Mesendoderm (in vitro differentiated cells): ENCODE measurements at regions not wholly inside any gene's neighbourhood (a gene's known extent, or its start where the extent isn't known, plus 50 kb on each side); places are given as distances from the start of the nearest gene placed in this dataset.

Experiments
- DNase-seq: peaks from one replicate; pipeline ENCODE4 v3.0.0; 2013
- H2AK5ac ChIP-seq: 2 replicates; pipeline ENCODE4 v1.6.1; 2013; ENCODE audit warnings: low read length, inconsistent platforms
- H2BK120ac ChIP-seq: 2 replicates; pipeline ENCODE4 v1.6.1; 2013; ENCODE audit warnings: low read depth, mild to moderate bottlenecking, low read length, moderate library complexity, mixed read lengths
- H2BK15ac ChIP-seq: replicated peaks from 2 replicates; pipeline ENCODE4 v1.6.1; 2013; ENCODE audit warnings: low read depth, mild to moderate bottlenecking, moderate library complexity
- H2BK5ac ChIP-seq: 2 replicates; pipeline ENCODE4 v1.6.1; 2013; ENCODE audit warnings: low read length, inconsistent platforms
- H3K18ac ChIP-seq: 2 replicates; pipeline ENCODE4 v1.6.1; 2013; ENCODE audit warnings: mild to moderate bottlenecking, low read length, mixed read lengths
- H3K23ac ChIP-seq: one replicate; pipeline ENCODE4 v1.6.1; 2013; ENCODE audit warnings: low read length
- H3K27ac ChIP-seq: 2 replicates; pipeline ENCODE4 v1.5.1; 2013; ENCODE audit warnings: low read depth, mild to moderate bottlenecking, inconsistent platforms, low read length, moderate library complexity
- H3K27me3 ChIP-seq: 2 replicates; pipeline ENCODE4 v1.6.1; 2013; ENCODE audit warnings: low read length, control low read depth, mild to moderate bottlenecking, inconsistent platforms; ENCODE audit not compliant: insufficient read depth, poor library complexity
- H3K36me3 ChIP-seq: 2 replicates; pipeline ENCODE4 v1.6.1; 2013; ENCODE audit warnings: low read length, inconsistent platforms; ENCODE audit not compliant: control insufficient read depth, insufficient read depth
- H3K4ac ChIP-seq: one replicate; pipeline ENCODE4 v1.6.1; 2013; ENCODE audit warnings: low read depth, mild to moderate bottlenecking, low read length, moderate library complexity
- H3K4me1 ChIP-seq: 2 replicates; pipeline ENCODE4 v1.6.1; 2013; ENCODE audit warnings: low read depth, low read length, inconsistent platforms; ENCODE audit not compliant: control insufficient read depth
- H3K4me2 ChIP-seq: 2 replicates; pipeline ENCODE4 v1.6.1; 2013; ENCODE audit warnings: low read length
- H3K4me3 ChIP-seq: 2 replicates; pipeline ENCODE4 v1.5.1; 2013; ENCODE audit warnings: mild to moderate bottlenecking, low read length
- H3K56ac ChIP-seq: one replicate; pipeline ENCODE4 v1.6.1; 2013; ENCODE audit warnings: low read length
- H3K79me1 ChIP-seq: 2 replicates; pipeline ENCODE4 v1.6.1; 2013; ENCODE audit warnings: low read length, inconsistent platforms
- H3K79me2 ChIP-seq: 2 replicates; pipeline ENCODE4 v1.6.1; 2013; ENCODE audit warnings: mild to moderate bottlenecking, low read length; ENCODE audit not compliant: control insufficient read depth, insufficient read depth
- H3K9ac ChIP-seq: 2 replicates; pipeline ENCODE4 v1.6.1; 2013; ENCODE audit warnings: low read length, inconsistent platforms
- H4K5ac ChIP-seq: one replicate; pipeline ENCODE4 v1.6.1; 2013; ENCODE audit warnings: low read length
- H4K8ac ChIP-seq: one replicate; pipeline ENCODE4 v1.6.1; 2013; ENCODE audit warnings: low read depth, mild to moderate bottlenecking, control low read depth, low read length, moderate library complexity
- WGBS: extraction: QIAGEN DNeasy Blood & Tissue Kit; methylation state at CpG from one replicate; pipeline ENCODE4 v1.1.7; 2013; ENCODE audit warnings: low lambda C conversion rate, missing lambda C conversion rate; ENCODE audit not compliant: insufficient coverage; ENCODE audit errors: extremely low coverage; 5-methylcytosine and 5-hydroxymethylcytosine counted together

DNA sequence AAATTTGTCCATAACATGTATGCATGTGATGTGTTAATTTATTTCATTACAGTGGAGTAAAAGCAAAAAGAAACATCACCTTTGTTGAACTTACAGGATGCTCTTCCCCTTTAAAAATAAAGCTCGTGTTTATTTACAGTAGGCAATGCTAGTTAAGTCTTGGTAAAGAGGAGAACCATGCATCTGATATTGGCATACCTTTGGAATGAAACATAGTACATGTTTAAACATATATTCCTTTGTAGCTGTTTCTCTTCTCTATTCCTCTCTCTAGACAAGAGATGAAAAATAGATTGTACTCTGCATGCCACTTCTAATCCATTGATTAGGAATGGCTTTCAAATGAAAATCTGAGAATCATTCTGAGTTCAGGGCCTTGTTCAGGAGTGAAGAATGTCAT is 374.9 kb upstream of the CNTN4 start:
- no peak overlapping the region for H3K27ac ChIP-seq
- H3K4me1 ChIP-seq: no peaks in the 10 kb centered on the region
- H3K18ac ChIP-seq: no peak overlapping the region
- no peak overlapping the region for H3K56ac ChIP-seq
- H4K5ac ChIP-seq: no peak overlapping the region
- no peak overlapping the region for H3K4me2 ChIP-seq
- no peak for DNase-seq
- no peak overlapping the region for H2BK5ac ChIP-seq
- H3K23ac ChIP-seq: no peak overlapping the region
- no peaks in the 10 kb centered on the region for H3K79me2 ChIP-seq
- no peak overlapping the region for H3K4ac ChIP-seq
- no CpG with 5 or more reads among the region's 1 CpG for WGBS
- no peaks in the 10 kb centered on the region for H3K79me1 ChIP-seq
- H4K8ac ChIP-seq: no peak overlapping the region
- no peak overlapping the region for H2BK120ac ChIP-seq
- no peak overlapping the region for H2BK15ac ChIP-seq
- no peak overlapping the region for H3K9ac ChIP-seq
- no peak overlapping the region for H2AK5ac ChIP-seq
- no peak overlapping the region for H3K4me3 ChIP-seq
- H3K36me3 ChIP-seq: no peaks in the 10 kb centered on the region
- H3K27me3 ChIP-seq: no peaks in the 10 kb centered on the region

DNA sequence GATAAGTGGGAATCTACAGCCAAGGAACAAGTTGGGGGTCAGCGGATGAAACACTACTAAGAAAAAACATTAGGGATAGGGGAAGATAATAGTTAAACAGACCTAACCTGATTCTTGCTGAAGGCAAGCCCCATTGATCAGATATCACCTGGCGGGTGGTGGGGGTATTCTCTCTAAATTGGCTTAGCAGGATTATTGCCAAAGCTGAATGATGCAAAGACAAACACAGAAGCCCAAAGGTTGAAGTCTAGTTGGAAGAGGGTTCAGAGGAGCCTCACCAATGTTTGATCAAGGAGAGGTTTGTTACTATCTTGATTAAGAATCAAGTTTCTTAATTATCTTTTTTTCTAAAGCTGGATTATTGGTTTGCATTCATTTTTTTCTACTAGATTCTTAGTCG is 371.9 kb upstream of the CNTN4 start:
- no peak overlapping the region for H3K23ac ChIP-seq
- H3K4me1 ChIP-seq: no peaks in the 10 kb centered on the region
- no peak overlapping the region for H2BK5ac ChIP-seq
- no CpG with 5 or more reads among the region's 3 CpGs for WGBS
- H3K27ac ChIP-seq: no peak overlapping the region
- no peak overlapping the region for H4K5ac ChIP-seq
- H3K4ac ChIP-seq: no peak overlapping the region
- H4K8ac ChIP-seq: no peak overlapping the region
- no peak overlapping the region for H3K4me3 ChIP-seq
- H3K4me2 ChIP-seq: no peak overlapping the region
- no peaks in the 10 kb centered on the region for H3K27me3 ChIP-seq
- no peaks in the 10 kb centered on the region for H3K79me1 ChIP-seq
- no peak overlapping the region for H3K18ac ChIP-seq
- no peak overlapping the region for H2BK15ac ChIP-seq
- H2AK5ac ChIP-seq: no peak overlapping the region
- no peak overlapping the region for H2BK120ac ChIP-seq
- no peaks in the 10 kb centered on the region for H3K36me3 ChIP-seq
- H3K56ac ChIP-seq: no peak overlapping the region
- no peak for DNase-seq
- H3K79me2 ChIP-seq: no peaks in the 10 kb centered on the region
- H3K9ac ChIP-seq: no peak overlapping the region

DNA sequence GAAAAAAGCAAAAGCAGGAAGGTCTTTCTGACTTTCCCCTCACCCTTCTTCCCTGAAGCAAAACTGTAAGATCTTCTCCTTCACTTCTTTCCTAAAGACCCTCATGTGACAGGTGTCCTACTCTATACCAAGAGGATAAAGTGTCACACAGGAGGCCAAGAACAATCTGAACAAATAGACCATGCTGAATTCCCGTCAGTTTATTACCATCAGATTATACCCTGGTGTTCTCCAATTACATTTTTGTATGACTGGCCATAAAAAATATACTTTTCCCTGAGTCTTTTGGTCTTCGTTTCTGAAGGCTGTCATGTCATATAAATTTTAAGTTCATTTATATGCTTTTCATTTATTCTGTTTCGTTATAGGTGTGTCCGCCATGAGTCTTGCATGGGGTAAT is 371.4 kb upstream of the CNTN4 start:
- Histone ChIP-seq H4K5ac (no peak overlapping the region), H2BK15ac (no peak overlapping the region), H3K4ac (no peak overlapping the region), H2AK5ac (no peak overlapping the region), H3K79me2 (no peaks in the 10 kb centered on the region), H2BK5ac (no peak overlapping the region), H3K4me1 (no peaks in the 10 kb centered on the region), H3K36me3 (no peaks in the 10 kb centered on the region), H3K56ac (no peak overlapping the region), H3K4me3 (no peak overlapping the region), H3K23ac (no peak overlapping the region), H3K4me2 (no peak overlapping the region), H2BK120ac (no peak overlapping the region), H3K27ac (no peak overlapping the region), H3K9ac (no peak overlapping the region), H3K79me1 (no peaks in the 10 kb centered on the region), H4K8ac (no peak overlapping the region), H3K27me3 (no peaks in the 10 kb centered on the region), H3K18ac (no peak overlapping the region)
- DNase-seq: no peak
- WGBS: no CpG with 5 or more reads among the region's 4 CpGs

DNA sequence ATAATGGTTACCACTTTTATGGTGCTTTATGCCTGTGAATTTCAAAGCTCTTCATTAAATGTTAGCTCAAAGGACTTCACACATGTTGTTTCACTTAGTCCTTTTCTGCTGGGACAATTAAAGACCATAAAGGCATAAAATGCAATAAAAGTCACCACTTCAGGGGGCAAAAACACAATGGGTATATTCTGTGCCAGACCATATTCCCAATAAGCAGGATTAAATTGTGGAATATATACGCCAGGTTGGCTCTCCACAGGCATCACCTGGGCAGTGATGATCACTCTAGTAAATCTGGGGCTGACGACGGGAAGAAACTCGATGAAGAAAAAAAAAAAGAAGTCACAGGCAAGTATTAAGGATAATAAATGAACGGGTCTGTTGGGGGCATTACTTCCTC is 370.2 kb upstream of the CNTN4 start:
- Histone ChIP-seq H3K79me1 (no peaks in the 10 kb centered on the region), H4K8ac (no peak overlapping the region), H3K27me3 (no peaks in the 10 kb centered on the region), H2BK120ac (no peak overlapping the region), H3K18ac (no peak overlapping the region), H3K4me3 (no peak overlapping the region), H3K4ac (no peak overlapping the region), H3K23ac (no peak overlapping the region), H3K4me2 (no peak overlapping the region), H3K27ac (no peak overlapping the region), H4K5ac (no peak overlapping the region), H2AK5ac (no peak overlapping the region), H3K79me2 (no peaks in the 10 kb centered on the region), H3K4me1 (no peaks in the 10 kb centered on the region), H2BK15ac (no peak overlapping the region), H3K56ac (no peak overlapping the region), H2BK5ac (no peak overlapping the region), H3K36me3 (no peaks in the 10 kb centered on the region), H3K9ac (no peak overlapping the region)
- no peak for DNase-seq
- WGBS: no CpG with 5 or more reads among the region's 5 CpGs

DNA sequence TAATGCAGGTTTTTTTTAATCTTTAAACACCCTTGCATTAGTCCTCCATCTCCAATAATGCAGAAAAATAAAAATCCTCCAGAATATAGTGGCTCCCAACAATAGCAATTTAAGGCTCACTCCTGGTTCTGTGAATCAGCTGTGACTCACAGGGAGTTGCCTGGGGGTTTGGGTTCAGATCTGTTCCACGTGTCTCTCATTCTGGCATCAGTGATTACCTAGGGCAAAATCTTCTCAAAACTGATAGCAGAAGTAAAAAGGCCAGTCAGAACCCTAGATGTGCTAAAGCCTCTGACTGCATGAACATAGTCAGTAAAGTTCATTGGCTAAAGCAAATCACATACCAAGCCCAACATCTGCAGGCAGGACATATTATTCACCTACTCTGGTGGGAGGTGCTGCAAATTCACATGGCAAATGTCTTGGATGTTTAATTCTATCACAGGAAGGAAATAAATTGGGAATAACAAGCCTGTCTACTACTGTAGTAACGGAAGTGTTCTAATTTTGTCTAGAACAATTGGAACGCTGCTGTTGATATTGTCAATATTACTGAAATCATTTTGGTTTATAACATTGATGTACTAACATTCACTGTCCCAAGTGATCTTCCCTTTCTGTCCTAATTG is 364.1 kb upstream of the CNTN4 start:
- Histone ChIP-seq H2BK120ac (no peak overlapping the region), H3K27ac (no peak overlapping the region), H3K79me2 (no peaks in the 10 kb centered on the region), H3K4ac (no peak overlapping the region), H3K56ac (no peak overlapping the region), H3K4me1 (no peaks in the 10 kb centered on the region), H3K36me3 (no peaks in the 10 kb centered on the region), H3K23ac (no peak overlapping the region), H3K4me2 (no peak overlapping the region), H3K9ac (no peak overlapping the region), H3K4me3 (no peak overlapping the region), H2AK5ac (no peak overlapping the region), H3K79me1 (no peaks in the 10 kb centered on the region), H3K18ac (no peak overlapping the region), H2BK5ac (no peak overlapping the region), H4K8ac (no peak overlapping the region), H2BK15ac (no peak overlapping the region), H4K5ac (no peak overlapping the region), H3K27me3 (no peaks in the 10 kb centered on the region)
- no CpG with 5 or more reads among the region's 3 CpGs for WGBS
- DNase-seq: no peak

DNA sequence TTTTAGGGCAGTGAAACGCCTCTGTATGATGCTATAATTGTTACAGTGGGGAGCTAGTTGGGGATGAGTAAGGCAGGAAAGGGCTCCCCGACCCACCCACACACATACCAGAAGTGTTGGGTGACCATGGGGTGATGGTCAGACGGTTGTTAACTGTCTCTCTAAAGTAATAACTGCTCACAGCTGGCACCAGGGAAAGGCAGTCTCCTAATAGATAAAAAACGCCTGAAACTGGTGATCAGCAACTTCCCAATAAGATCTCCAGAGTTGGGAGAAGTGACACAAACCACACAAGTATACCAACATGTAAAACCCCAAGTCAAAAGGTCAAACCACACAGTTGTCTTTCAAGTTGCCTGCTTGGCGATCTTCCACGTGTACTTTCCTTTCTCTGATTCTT is 346.5 kb upstream of the CNTN4 start:
- H3K4me1 ChIP-seq: no peaks in the 10 kb centered on the region
- H2BK5ac ChIP-seq: no peak overlapping the region
- no peaks in the 10 kb centered on the region for H3K27me3 ChIP-seq
- no peak overlapping the region for H2AK5ac ChIP-seq
- H3K27ac ChIP-seq: no peak overlapping the region
- DNase-seq: no peak
- WGBS: no CpG with 5 or more reads among the region's 6 CpGs
- no peak overlapping the region for H4K5ac ChIP-seq
- no peaks in the 10 kb centered on the region for H3K79me1 ChIP-seq
- no peak overlapping the region for H2BK120ac ChIP-seq
- no peak overlapping the region for H3K23ac ChIP-seq
- H3K56ac ChIP-seq: no peak overlapping the region
- H3K4me2 ChIP-seq: no peak overlapping the region
- H3K4me3 ChIP-seq: no peak overlapping the region
- H2BK15ac ChIP-seq: no peak overlapping the region
- no peak overlapping the region for H3K4ac ChIP-seq
- H3K9ac ChIP-seq: no peak overlapping the region
- H4K8ac ChIP-seq: no peak overlapping the region
- no peak overlapping the region for H3K18ac ChIP-seq
- H3K36me3 ChIP-seq: no peaks in the 10 kb centered on the region
- H3K79me2 ChIP-seq: no peaks in the 10 kb centered on the region
